Esophagus squamous epithelium (tissue), 4 donors: ENCODE measurements at regions not wholly inside any gene's neighbourhood (a gene's known extent, or its start where the extent isn't known, plus 50 kb on each side); places are given as distances from the start of the nearest gene placed in this dataset.

Source experiments
- POLR2A ChIP-seq, 4 donors: fragments of 450-650 bp; IDR thresholded peaks; one replicate each; pipeline ENCODE4 v1.6.1; 2017; ENCODE audit warnings: antibody characterized with exemption in 4 of 4, mild to moderate bottlenecking in 4 of 4, moderate library complexity in 3 of 4
- TF ChIP-seq, protein P1 (sequence below), 6 experiments: fragments of 450-650 bp in 4 of 6; fragments of 200-600 bp in 2 of 6; sonication (generic) in 2 of 6; IDR thresholded peaks; one replicate each; pipeline ENCODE4 v1.5.1; 2016 to 2019; ENCODE audit warnings: antibody characterized with exemption in 6 of 6, mild to moderate bottlenecking in 4 of 6, moderate library complexity in 4 of 6

DNA sequence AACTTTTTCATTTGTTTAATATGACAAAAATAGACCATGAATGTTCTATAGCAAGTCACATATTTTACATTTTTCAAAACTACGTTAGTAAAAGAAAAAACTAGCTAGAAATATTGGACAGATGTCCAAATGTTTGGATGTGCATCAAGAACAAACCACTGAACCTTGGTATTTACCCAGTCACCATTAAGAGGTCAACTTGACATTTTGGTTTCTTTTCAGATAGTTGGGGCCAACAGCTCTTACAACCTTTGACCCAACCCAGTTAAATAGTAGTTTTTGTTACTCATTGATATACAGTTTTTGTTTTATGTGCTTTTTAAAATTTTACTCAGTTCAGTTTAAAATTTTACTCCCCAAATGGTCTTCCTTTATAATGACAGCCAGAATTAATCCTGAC is 238.7 kb upstream of the TET2 start:
- TF ChIP-seq, protein P1, sequence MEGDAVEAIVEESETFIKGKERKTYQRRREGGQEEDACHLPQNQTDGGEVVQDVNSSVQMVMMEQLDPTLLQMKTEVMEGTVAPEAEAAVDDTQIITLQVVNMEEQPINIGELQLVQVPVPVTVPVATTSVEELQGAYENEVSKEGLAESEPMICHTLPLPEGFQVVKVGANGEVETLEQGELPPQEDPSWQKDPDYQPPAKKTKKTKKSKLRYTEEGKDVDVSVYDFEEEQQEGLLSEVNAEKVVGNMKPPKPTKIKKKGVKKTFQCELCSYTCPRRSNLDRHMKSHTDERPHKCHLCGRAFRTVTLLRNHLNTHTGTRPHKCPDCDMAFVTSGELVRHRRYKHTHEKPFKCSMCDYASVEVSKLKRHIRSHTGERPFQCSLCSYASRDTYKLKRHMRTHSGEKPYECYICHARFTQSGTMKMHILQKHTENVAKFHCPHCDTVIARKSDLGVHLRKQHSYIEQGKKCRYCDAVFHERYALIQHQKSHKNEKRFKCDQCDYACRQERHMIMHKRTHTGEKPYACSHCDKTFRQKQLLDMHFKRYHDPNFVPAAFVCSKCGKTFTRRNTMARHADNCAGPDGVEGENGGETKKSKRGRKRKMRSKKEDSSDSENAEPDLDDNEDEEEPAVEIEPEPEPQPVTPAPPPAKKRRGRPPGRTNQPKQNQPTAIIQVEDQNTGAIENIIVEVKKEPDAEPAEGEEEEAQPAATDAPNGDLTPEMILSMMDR (IDR thresholded peaks at IDR 0.05), result no peak
- TF ChIP-seq POLR2A (IDR thresholded peaks at IDR 0.05), result no peak
